ENCODE measurements at regions not wholly inside any gene's neighbourhood (a gene's known extent, or its start where the extent isn't known, plus 50 kb on each side); places are given as distances from the start of the nearest gene placed in this dataset.

- no peak for DNase-seq (ENCODE audit: low read depth)
Observed at GRCh38 chr1:184279911-184280458, 106.8 kb upstream of the C1orf21 start.

GRCh38 chr1:184283999-184284398 is 102.8 kb upstream of the C1orf21 start:
- DNase-seq (ENCODE audit: low read depth), result no peak

- no peak for DNase-seq (ENCODE audit: low read depth)
Observed at GRCh38 chr1:184284900-184285299, 101.9 kb upstream of the C1orf21 start.

- no peak for DNase-seq (ENCODE audit: low read depth)
Observed at GRCh38 chr1:184285401-184286087, 101.3 kb upstream of the C1orf21 start.

- DNase-seq (ENCODE audit: low read depth), result no peak
Observed at GRCh38 chr1:184287001-184287400, 99.8 kb upstream of the C1orf21 start.

- DNase-seq (ENCODE audit: low read depth), result no peak
Observed at GRCh38 chr1:184289825-184290550, 96.8 kb upstream of the C1orf21 start.

- DNase-seq (ENCODE audit: low read depth), result no peak
Observed at GRCh38 chr1:184291701-184292100, 95.1 kb upstream of the C1orf21 start.

- no peak for DNase-seq (ENCODE audit: low read depth)
Observed at GRCh38 chr1:184292101-184292500, 94.7 kb upstream of the C1orf21 start.

GRCh38 chr1:184294101-184294500 is 92.7 kb upstream of the C1orf21 start:
- no peak for DNase-seq (ENCODE audit: low read depth)

- DNase-seq (ENCODE audit: low read depth), result no peak
Observed at GRCh38 chr1:184296466-184297243, 90.2 kb upstream of the C1orf21 start.

- DNase-seq (ENCODE audit: low read depth), result no peak
Observed at GRCh38 chr1:184297244-184297750, 89.5 kb upstream of the C1orf21 start.

- DNase-seq (ENCODE audit: low read depth), result no peak
Observed at GRCh38 chr1:184298440-184299405, 88.1 kb upstream of the C1orf21 start.

- DNase-seq (ENCODE audit: low read depth), result no peak
Observed at GRCh38 chr1:184299406-184299790, 87.4 kb upstream of the C1orf21 start.

GRCh38 chr1:184299796-184300195 is 87.0 kb upstream of the C1orf21 start:
- no peak for DNase-seq (ENCODE audit: low read depth)

- no peak for DNase-seq (ENCODE audit: low read depth)
Observed at GRCh38 chr1:184300446-184300845, 86.4 kb upstream of the C1orf21 start.

GRCh38 chr1:184301227-184301626 is 85.6 kb upstream of the C1orf21 start:
- DNase-seq (ENCODE audit: low read depth), result no peak

GRCh38 chr1:184302346-184302745 is 84.5 kb upstream of the C1orf21 start:
- DNase-seq (ENCODE audit: low read depth), result no peak

- DNase-seq (ENCODE audit: low read depth), result no peak
Observed at GRCh38 chr1:184310157-184310819, 76.5 kb upstream of the C1orf21 start.

GRCh38 chr1:184311580-184311979 is 75.2 kb upstream of the C1orf21 start:
- no peak for DNase-seq (ENCODE audit: low read depth)

- DNase-seq (ENCODE audit: low read depth), result no peak
Observed at GRCh38 chr1:184315254-184315653, 71.6 kb upstream of the C1orf21 start.

GRCh38 chr1:184319879-184320278 is 67.0 kb upstream of the C1orf21 start:
- DNase-seq (ENCODE audit: low read depth), result no peak

Measured in stimulated activated CD4-positive, alpha-beta T cell treated with anti-CD3 and anti-CD28 coated beads, Interleukin-2, amount 100 ng/mL, for 4 hours (primary cell).